Thyroid gland (tissue), 4 donors: ENCODE measurements at regions not wholly inside any gene's neighbourhood (a gene's known extent, or its start where the extent isn't known, plus 50 kb on each side); places are given as distances from the start of the nearest gene placed in this dataset.

Experiments used
- DNase-seq, 2 donors: peaks; one replicate each; pipeline ENCODE4 v3.0.0-alpha.2; 2019
- H3K27ac ChIP-seq, 3 donors: fragments of 200-600 bp; sonication (generic); 1 replicate in 2 of 3; 2 replicates in 1 of 3; pipeline ENCODE4 v1.5.1; 2016 to 2019; ENCODE audit warnings: mild to moderate bottlenecking in 1 of 3, moderate library complexity in 1 of 3
- H3K27me3 ChIP-seq: fragments of 200-600 bp; sonication (generic); one replicate; pipeline ENCODE4 v1.5.1; 2019
- H3K36me3 ChIP-seq, 2 donors: fragments of 200-600 bp; sonication (generic); one replicate each; pipeline ENCODE4 v1.5.1; 2016 to 2019
- H3K4me1 ChIP-seq, 2 donors: fragments of 200-600 bp; sonication (generic); one replicate each; pipeline ENCODE4 v1.5.1; 2017 to 2019
- H3K4me3 ChIP-seq, 3 donors: fragments of 200-600 bp; sonication (generic); replicated peaks in 1 of 3; 1 replicate in 2 of 3; 2 replicates in 1 of 3; pipeline ENCODE4 v1.5.1; 2016; ENCODE audit warnings: mild to moderate bottlenecking in 1 of 3
- H3K9me3 ChIP-seq: fragments of 200-600 bp; sonication (generic); one replicate; pipeline ENCODE4 v1.5.1; 2017
- POLR2A ChIP-seq, 2 donors: fragments of 450-650 bp; IDR thresholded peaks; one replicate each; pipeline ENCODE4 v1.6.1; 2017; ENCODE audit warnings: antibody characterized with exemption in 2 of 2, mild to moderate bottlenecking in 2 of 2, moderate library complexity in 1 of 2
- WGBS, 2 donors: methylation state at CpG; one replicate each; pipeline ENCODE4 v1.1.5; 2017; 5-methylcytosine and 5-hydroxymethylcytosine counted together
- intact Hi-C: fragments of 100-400 bp; cut with DNase I; formaldehyde crosslinking; loops from one replicate; pipeline ENCODE4 v1.15.1; 2023
- TF ChIP-seq, protein P1 (sequence below), 6 experiments: fragments of 200-600 bp in 3 of 6; fragments of 450-650 bp in 3 of 6; sonication (generic) in 3 of 6; IDR thresholded peaks; one replicate each; pipeline ENCODE4 v1.5.1; 2016 to 2019; ENCODE audit warnings: antibody characterized with exemption in 6 of 6, mild to moderate bottlenecking in 2 of 6, inconsistent platforms in 1 of 6, moderate library complexity in 1 of 6

DNA sequence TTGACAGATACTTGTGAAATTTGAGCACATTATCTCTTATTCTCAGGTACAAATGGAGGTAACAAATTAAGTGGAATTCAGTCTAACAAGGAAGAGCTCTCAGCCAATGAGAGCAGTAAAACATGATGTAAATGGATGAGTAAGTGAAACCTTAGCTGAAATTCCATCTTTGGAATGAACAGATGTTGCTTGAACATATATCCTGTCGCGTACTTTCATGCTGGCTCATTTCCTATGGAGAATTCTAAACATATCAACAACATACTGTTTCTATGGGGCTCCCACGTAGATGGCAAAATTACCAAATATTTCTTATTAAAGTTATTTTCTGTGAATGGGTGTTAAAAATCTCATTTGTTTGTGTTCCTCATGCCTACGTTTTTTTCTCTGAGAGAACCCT, 256.3 kb upstream of the LINC00305 start:
- Histone ChIP-seq H3K4me1 (no peaks in the 10 kb centered on the region), H3K27ac (no peak overlapping the region), H3K9me3 (no peaks in the 10 kb centered on the region), H3K4me3 (no peak overlapping the region), H3K36me3 (no peaks in the 10 kb centered on the region), H3K27me3 (no peaks in the 10 kb centered on the region)
- no peak for TF ChIP-seq POLR2A (IDR thresholded peaks at IDR 0.05)
- TF ChIP-seq, protein P1, sequence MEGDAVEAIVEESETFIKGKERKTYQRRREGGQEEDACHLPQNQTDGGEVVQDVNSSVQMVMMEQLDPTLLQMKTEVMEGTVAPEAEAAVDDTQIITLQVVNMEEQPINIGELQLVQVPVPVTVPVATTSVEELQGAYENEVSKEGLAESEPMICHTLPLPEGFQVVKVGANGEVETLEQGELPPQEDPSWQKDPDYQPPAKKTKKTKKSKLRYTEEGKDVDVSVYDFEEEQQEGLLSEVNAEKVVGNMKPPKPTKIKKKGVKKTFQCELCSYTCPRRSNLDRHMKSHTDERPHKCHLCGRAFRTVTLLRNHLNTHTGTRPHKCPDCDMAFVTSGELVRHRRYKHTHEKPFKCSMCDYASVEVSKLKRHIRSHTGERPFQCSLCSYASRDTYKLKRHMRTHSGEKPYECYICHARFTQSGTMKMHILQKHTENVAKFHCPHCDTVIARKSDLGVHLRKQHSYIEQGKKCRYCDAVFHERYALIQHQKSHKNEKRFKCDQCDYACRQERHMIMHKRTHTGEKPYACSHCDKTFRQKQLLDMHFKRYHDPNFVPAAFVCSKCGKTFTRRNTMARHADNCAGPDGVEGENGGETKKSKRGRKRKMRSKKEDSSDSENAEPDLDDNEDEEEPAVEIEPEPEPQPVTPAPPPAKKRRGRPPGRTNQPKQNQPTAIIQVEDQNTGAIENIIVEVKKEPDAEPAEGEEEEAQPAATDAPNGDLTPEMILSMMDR (IDR thresholded peaks at IDR 0.05), result no peak
- intact Hi-C loops, result no loop called here
- no peak for DNase-seq
- 81 to 85% methylated on average over 4 of the region's 4 CpGs for WGBS, 2 donors

DNA sequence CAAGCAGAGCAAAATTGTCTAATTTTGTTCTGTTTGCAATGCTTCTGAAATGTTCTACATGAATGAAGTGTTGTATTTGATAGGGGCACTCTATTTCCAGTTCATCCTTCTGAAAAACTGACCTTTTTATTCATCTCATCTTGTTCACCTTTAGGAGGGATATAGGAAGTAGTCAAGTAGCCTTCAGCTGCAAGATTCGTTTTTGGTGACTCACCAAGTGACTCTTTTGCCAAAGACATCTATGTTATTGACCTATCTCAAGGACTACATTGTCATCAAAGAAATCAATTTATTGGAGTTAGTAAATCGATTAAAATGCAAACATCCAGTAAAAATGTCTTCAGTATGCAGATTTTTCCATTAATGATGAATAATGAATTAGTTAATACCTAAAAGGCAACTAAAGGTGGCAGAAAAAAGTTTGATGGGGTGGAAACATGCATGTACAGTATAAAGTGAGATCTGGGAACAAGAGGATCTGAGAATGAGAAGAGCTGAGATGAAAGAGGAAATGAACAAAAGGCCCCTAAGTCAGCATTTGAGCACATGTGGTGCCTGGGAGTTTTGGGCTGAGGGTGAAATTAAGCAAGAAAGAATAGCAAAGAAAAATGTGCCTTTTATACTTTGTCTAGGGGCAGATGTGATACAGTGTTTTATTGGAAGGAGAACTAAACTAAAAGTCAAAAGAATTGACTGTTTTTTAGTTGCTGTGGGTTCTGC, 255.1 kb upstream of the LINC00305 start:
- Histone ChIP-seq H3K36me3 (no peaks in the 10 kb centered on the region), H3K4me3 (no peak overlapping the region), H3K27ac (no peak overlapping the region), H3K4me1 (no peaks in the 10 kb centered on the region), H3K27me3 (no peaks in the 10 kb centered on the region), H3K9me3 (no peaks in the 10 kb centered on the region)
- no peak for TF ChIP-seq POLR2A (IDR thresholded peaks at IDR 0.05)
- TF ChIP-seq, protein P1 (IDR thresholded peaks at IDR 0.05), result no peak
- WGBS, 2 donors, result 71 to 83% methylated on average over 2 of the region's 2 CpGs
- intact Hi-C loops, result no loop called here
- DNase-seq, result no peak

DNA sequence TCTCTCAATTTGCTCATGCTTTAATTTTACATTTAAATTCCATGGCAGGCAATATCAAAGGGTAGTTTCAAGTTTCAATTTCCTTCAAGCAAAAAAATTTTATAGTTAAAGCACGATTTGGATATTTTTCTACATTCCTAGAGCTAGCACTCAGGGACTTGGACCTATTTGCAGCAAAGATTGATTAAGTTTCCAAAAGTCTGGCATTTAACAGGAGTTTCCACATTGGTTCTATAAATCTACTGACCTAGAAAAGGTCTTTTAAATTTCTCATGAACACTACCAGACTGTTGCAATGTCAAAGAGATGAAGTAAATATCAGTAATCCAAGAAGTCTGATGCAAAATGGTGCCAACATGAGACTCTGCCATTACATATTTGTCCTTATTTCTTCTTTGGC, 253.7 kb upstream of the LINC00305 start:
- no peak overlapping the region for H3K4me3 ChIP-seq
- no peak for DNase-seq
- 66 to 80% methylated on average over 1 of the region's 1 CpG for WGBS, 2 donors
- intact Hi-C loops, result no loop called here
- H3K27me3 ChIP-seq, result no peaks in the 10 kb centered on the region
- no peaks in the 10 kb centered on the region for H3K36me3 ChIP-seq
- no peak overlapping the region for H3K27ac ChIP-seq
- TF ChIP-seq, protein P1 (IDR thresholded peaks at IDR 0.05), result no peak
- no peak for TF ChIP-seq POLR2A (IDR thresholded peaks at IDR 0.05)
- no peaks in the 10 kb centered on the region for H3K4me1 ChIP-seq
- no peaks in the 10 kb centered on the region for H3K9me3 ChIP-seq

DNA sequence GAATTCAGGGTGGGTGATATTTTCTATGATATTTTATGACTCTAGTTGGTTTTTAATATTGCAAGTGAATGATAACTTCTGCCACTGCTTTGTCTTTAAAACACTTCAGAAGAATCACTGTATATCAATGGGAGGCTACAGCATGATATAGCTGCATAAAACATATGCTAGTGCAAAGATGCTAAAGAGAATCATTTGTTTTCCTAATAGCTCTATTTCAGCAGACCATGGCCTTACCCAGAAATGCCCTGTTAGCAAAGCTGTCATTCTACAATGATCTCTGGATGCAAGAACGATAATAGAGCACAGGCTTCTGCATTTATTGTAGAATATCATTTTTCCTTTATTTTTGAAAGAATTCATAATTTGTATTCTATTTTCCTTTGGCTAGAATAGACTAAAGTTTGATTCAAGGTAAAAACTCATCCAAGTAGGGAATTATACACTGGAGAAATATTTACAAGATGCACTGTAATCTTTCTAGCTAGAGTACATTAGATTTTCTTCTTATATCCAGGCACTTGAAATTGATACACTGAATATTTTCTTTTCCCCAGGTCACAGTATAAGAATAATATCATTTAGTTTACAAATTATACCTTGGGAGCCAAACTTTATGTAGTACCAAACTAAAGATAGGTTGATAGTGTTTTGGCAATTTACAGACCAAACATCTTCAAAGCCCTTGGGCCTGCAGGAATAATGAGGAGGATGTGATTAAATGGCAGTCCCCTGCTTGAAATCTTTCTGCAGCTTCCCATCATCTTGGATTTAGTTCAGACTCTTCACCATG, 252.6 kb upstream of the LINC00305 start:
- 78 to 87% methylated on average over 1 of the region's 1 CpG for WGBS, 2 donors
- TF ChIP-seq, protein P1 (IDR thresholded peaks at IDR 0.05), result no peak
- no peak for TF ChIP-seq POLR2A (IDR thresholded peaks at IDR 0.05)
- no peak overlapping the region for H3K4me3 ChIP-seq
- no peaks in the 10 kb centered on the region for H3K36me3 ChIP-seq
- H3K27me3 ChIP-seq, result no peaks in the 10 kb centered on the region
- no peak for DNase-seq
- intact Hi-C loops, result no loop called here
- no peak overlapping the region for H3K27ac ChIP-seq
- no peaks in the 10 kb centered on the region for H3K9me3 ChIP-seq
- H3K4me1 ChIP-seq, result no peaks in the 10 kb centered on the region

DNA sequence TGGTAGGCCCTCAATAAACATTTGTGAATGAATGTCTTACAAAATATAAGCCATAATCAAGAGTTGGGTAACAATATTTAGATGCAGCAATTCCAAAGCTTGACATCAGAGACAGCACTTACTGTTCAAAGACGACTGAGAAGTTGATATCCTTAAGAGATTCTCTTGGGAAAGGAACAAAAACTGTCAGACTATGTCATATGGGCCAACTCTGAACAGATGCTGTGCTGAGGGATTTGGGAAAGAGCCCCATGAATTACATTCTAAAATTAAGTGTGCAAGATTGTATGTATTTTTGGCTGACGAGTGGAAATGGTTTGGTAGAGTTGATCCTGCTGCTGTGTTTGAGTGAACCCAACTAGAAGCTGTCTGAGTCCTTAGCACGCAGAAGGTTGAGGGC, 250.7 kb upstream of the LINC00305 start:
- intact Hi-C loops, result no loop called here
- H3K36me3 ChIP-seq, result no peaks in the 10 kb centered on the region
- no peak for DNase-seq
- 77 to 79% methylated on average over 3 of the region's 3 CpGs for WGBS, 2 donors
- no peak overlapping the region for H3K27ac ChIP-seq
- H3K4me1 ChIP-seq, result no peaks in the 10 kb centered on the region
- no peaks in the 10 kb centered on the region for H3K27me3 ChIP-seq
- no peaks in the 10 kb centered on the region for H3K9me3 ChIP-seq
- TF ChIP-seq, protein P1 (IDR thresholded peaks at IDR 0.05), result no peak
- TF ChIP-seq POLR2A (IDR thresholded peaks at IDR 0.05), result no peak
- H3K4me3 ChIP-seq, result no peak overlapping the region
